Hematopoietic multipotent progenitor cell treated with erythropoietin and hydrocortisone succinate and interleukin-3 and kit ligand, for 15 days (in vitro differentiated cells): ENCODE measurements at regions not wholly inside any gene's neighbourhood (a gene's known extent, or its start where the extent isn't known, plus 50 kb on each side); places are given as distances from the start of the nearest gene placed in this dataset.
"Not testable (repeated sequence)": the region's sequence is repeated elsewhere in the genome, so short reads cannot be mapped to it uniquely, and the experiment has no call there.

ENCODE experiments used
- DNase-seq: peaks from one replicate; pipeline ENCODE4 v3.0.0-alpha.2; 2015; ENCODE audit warnings: low spot score

DNA sequence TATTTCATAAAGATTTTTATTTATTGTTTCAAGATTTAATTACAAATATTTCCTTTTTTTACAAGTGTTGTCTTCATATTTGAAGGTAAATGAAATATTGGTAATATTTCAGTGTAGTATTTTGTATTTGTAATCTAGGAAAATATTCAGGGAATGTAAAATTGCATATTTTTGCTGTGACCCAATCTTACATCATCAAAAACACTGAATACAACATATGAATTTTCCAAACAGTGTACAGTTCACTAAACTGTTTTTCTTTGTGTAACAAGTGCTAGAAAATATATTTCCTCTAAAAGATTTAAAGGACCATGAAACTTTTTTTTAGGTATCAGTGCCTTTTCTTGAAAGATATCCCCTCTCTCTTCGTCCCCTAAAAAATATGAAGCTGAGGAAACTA is 251.9 kb upstream of the KCND2 start:
- DNase-seq, result no peak

DNA sequence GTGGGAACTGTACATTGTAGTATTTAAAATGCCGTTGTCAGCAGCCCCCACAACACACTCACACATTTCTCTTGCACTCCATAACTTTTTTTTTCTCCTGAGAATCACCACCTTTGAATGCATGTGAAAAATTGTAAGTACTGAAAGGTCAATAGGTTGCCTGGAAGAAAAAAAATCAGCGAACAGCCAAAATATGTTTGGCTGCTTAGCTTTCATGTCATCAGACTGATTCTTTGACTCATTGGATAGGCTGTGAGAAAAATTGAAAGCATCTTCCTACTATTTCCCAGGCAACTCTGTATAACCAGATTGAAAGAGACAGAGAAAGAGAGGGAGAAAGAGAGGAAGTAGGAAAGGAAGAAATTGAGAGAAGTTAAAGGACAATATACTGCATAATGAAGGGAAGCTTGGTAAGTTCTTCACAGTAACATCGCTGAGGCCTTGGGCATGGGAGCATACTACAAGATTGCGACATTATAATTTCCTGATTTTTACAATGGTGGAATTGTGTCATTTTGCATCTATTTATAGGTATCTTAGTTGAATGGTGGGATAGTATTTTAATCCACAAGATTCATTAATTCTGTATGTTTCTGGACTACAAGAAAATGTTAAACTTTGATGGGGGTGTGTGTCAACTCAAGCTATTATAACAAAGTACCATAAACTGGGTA is 249.3 kb upstream of the KCND2 start:
- DNase-seq, result no peak

DNA sequence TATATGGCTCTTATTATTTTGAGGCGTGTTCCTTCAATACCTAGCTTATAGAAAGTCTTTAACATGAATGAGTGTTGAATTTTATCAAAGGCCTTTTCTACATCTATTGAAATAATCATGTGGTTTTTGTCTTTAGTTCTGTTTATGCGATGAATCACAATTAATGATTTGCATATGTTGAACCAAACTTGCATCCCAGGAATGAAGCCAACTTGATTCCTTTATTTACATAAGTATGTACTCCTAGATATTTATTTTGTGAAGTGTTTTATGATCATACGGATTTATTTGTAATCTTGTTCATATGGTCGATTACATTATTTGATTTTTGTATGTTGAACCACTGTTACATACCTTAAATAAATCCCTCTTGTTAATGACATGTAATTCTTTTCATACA is 244.3 kb upstream of the KCND2 start:
- no peak for DNase-seq

DNA sequence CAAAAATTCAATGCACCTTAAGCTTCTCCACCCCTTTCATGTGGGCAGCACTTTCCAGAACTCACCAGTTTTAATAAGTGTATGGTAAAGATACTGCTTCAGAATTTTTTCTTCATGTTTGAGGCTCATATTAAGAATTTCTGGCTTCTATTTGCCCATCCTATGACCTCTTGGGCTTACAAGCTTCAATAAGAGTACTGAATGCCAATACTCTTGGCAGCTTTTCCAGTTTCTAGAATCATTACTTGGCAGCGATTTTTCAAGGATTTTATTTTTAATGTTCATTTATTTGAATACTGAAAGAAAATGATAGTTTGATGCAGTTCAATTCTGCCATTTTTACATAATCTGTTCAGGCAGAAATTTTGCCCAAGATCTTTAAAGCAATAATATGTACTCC is 242.1 kb upstream of the KCND2 start:
- no peak for DNase-seq

GRCh38 chr7:120033114-120033513 is 239.9 kb upstream of the KCND2 start:
- no peak for DNase-seq

GRCh38 chr7:120039138-120039537 is 233.8 kb upstream of the KCND2 start:
- no peak for DNase-seq

- no peak for DNase-seq
These were observed 231.2 kb upstream of the KCND2 start for GRCh38 chr7:120041798-120042197.

DNA sequence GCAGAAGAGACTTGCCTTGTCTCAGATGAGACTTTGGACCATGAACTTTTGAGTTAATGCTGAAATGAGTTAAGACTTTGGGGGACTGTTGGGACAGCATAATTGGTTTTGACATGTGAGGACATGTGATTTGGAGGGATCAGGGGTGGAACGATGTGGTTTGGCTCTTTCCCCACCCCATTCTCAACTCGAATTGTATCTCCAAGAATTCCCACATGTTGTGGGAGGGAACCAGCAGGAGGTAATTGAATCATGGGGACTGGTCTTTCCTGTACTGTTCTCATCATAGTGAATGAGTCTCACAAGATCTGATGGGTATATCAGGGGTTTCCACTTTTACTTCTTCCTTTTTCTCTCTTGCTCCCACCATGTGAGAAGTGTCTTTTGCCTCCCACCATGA is 229.7 kb upstream of the KCND2 start:
- no peak for DNase-seq

GRCh38 chr7:120052884-120053382 is 220.0 kb upstream of the KCND2 start:
- no peak for DNase-seq

DNA sequence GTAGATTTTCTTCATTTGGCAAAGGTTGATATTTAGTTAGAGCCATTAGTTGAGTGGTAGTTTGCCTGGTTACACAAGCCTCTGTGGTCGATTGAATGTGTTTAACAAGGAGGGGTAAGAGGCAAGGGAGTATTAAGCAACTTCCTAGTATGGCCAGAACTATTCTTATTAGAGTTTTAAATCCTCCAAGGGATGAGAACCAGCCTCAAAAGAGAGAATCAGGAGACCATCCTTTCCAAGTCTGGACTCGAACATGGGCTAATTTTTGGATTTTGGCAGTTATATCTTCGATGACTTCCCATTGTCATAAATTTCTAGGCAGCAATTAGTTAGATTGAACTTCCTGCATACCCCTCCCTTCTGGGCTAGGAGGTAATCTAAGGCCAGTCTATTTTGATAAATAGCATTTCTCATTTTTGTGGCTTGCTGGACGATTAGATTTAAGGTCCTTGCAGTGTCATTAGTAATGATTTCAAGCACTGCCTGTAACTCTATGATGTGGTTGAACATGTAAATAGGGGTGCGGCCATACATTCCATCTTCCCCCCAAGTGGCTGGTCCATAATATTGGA is 219.5 kb upstream of the KCND2 start:
- DNase-seq, result no peak

DNA sequence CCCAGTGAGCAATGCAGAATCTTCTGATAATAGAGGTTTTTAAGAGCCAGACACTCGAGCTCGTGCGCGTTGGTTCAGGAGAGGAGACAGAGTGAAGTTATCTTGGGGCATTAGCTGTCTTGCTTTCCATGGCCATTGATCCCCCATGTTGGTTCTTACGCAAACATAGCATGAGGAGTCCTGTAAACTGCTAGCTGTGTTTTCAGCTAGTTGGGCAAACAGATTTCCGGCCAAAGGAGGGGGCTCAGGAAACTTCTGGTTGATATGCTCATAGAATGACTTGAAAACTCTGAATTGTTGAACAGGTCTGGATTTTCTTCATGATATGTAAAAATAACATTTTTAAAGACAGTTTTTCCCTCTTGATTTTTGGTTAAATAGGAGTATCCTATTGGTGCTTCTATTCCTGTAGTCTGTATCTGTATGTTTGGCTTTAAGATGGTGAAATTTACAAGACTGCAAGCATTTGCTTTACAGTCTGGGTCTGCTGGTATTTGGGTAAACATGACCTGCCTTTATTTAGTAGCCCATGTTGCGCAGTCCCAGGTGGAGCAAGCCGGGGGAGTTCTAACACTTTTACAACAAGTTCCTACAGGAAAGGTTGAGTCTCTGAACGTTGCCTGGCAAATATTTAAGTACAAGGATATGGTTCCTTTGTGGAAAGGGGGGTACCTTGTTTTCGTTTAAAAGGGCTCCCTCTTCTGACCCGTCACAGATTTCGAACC is 218.4 kb upstream of the KCND2 start:
- DNase-seq, result no peak

DNA sequence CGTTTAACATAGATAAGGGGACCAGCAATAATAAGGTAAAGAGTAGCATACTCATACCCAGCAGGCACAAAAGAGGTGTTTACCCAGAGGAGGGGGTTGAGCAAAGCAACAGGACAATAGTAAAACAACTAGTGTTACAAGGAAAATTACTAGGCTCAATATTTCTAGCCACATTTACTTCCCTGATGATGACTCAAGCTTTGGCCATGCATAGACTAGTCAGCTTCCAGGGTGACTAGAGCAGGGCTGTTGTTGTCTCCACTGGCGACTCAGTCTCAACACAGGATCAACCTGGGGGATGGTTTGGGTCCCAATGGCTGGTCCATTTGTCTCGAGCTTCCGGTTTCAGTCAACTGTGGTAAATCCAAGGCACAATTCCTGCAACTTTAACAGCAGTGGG is 217.7 kb upstream of the KCND2 start:
- DNase-seq, result no peak

DNA sequence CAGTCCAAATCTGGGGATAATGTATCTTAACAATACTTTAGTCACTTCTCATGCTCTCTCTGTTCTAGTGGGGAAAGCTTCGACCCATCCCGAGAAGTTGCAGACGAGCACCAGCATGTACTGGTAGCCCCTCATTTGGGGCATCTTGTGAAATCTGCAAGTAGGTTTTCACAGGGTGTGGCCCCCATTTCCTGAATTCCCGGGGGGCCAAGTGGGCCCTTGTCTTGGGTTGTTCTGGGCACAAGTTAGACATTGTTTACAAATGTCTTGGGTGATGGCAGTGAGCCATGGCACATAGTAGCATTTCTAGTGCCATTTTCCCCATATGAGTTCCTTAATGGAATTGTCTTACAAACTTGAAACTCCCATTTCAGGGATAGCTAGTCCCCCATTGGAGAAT is 216.7 kb upstream of the KCND2 start:
- no peak for DNase-seq

GRCh38 chr7:120059641-120060040 is 213.3 kb upstream of the KCND2 start:
- no peak for DNase-seq

DNA sequence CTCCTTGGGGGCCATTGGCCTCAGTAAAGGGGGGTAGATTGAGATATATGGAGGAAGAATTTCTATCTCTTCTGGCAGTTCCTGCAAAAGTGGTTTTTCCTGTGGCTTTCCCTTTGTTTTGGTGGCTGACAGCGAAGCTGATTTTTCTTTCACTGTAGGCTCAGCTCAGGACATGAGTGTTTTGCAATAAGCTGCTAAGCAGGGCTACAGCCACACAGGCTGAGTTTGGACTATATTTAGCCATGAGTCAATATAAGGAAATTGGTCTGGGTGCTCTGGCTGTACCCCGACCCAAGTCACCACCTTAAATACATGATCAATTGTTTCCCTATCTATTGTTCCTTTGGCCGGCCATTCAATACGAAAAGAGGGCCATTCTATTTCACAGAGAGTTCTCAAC is 212.7 kb upstream of the KCND2 start:
- no peak for DNase-seq

DNA sequence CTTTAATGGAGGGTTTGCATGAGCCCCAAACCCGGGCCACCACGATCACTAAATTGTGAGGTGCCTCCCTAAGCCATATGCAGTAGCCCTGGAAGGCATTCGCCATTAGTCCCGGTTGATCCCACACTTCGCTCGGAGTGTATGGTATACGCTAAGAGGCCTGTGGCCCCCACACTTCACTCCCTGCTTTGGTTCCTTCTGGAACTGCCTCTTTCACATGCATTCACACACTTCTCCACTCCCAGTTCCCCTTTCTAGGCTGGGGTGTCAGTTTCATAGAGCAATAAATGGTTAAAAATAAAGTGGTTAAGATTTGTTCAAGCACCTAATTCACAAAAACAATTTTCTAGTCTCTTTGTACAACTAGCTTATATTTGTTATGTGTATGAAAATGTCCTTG is 212.1 kb upstream of the KCND2 start:
- DNase-seq, result no peak

DNA sequence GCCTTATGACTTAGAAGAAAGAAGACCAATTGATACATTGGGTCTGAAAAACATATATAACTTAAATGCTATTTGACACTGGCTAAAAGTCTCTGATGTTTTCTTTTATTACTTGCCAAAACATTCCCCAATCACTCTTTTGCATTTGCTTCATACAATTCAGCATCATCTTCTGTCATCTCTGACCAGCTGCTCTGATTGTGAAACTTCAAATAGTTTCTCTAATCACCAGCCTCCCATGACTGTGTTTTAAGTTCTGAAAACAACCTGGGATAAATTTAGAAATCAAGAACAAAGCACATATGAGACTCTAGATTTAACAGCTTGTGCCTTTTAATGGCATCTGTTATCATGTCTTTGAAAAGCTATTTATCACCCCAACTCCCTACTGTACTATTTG is 208.4 kb upstream of the KCND2 start:
- DNase-seq, result no peak

DNA sequence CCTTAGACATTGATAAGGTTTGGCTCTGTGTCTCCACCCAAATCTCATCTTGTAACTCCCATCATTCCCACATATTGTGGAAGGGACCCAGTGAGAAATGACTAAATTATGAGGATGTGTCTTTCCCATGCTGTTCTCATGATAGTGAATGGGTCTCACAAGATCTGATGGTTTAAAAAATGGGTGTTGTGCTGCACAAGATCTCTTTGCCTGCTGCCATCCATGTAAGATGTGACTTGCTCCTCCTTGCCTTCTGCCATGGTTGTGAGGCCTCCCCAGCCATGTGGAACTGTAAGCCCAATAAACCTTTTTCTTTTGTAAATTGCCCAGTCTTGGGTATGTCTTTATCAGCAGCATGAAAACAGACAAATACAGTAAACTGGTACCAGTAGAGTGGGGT is 206.1 kb upstream of the KCND2 start:
- DNase-seq, result not testable (repeated sequence)

DNA sequence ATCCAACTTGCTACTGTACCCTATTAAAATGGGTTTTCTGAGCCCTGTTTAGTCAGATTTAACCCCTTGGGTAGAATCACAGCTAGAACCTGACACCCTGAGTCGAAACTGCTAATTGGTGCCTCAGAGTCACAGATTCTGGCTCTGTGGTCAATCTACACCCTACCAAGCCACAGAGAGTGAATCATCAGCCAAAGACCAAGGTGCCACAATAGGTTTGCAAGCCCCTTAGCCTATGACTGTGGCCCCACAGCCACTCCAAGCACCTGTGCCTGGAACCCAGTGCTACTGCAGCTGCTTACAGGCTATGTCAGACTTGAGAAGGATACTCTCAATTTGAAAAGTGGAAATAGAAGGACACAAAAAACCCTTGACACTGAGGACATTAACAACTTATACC is 202.8 kb upstream of the KCND2 start:
- DNase-seq, result no peak

DNA sequence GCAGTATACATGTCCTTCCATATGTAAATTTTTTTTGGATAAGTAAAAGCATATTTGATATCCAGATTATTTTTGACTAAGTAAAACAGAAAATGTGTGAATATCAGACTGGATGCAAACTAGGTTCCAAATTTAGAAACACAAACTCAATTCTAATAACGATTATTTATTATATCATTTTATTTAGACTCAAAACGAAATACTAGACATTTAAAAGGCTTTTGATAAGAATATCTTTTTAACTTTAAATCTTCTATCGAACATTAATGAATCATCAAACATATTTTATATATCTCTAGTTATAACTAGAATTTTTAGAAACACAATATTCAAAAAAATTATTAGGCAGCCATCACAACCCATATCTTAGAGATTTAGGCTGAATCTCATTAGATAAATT is 195.2 kb upstream of the KCND2 start:
- DNase-seq, result no peak

DNA sequence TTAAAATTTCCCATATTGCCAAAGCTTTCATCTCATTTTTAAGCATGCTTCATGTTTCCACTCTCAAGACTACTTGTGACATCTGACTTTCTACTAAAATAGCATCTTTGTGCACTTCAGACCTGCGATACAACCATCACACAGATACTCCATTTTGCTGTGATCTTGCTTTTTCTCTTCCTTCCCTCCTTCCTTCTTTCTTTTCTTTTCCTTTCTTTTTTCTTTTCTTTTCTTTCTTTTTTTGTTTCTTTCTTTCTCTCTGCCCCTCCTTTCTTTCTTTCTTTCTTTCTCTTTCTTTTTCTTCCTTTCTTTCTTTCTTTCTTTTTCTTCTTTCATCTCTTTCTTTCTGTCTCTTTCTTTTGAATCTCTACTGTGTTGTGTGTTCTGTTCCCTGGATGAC is 194.0 kb upstream of the KCND2 start:
- DNase-seq, result no peak

- no peak for DNase-seq
These were observed 193.3 kb upstream of the KCND2 start for GRCh38 chr7:120079704-120080103.

GRCh38 chr7:120086468-120086867 is 186.5 kb upstream of the KCND2 start:
- DNase-seq, result not testable (repeated sequence)

DNA sequence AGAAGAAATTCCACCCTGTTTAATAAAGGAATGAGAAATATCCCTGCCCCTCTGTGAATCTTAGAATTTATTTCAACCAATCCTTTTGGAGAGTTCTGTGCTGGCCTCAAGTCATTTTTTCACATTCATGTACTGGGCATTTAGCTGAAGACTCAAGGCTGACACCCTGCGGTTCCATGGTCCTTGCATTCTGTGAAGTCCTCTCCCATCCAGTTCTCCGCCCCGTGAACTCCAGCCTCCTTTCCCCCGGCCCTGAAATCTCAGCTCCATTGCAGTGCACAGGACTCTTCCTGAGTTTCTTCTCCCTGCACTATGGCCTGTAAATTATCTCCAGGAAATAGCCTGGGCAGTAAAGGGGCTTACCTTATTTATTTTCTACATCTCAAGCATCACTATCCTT is 183.0 kb upstream of the KCND2 start:
- DNase-seq, result no peak
